ENCODE measurements at regions not wholly inside any gene's neighbourhood (a gene's known extent, or its start where the extent isn't known, plus 50 kb on each side); places are given as distances from the start of the nearest gene placed in this dataset.

DNA sequence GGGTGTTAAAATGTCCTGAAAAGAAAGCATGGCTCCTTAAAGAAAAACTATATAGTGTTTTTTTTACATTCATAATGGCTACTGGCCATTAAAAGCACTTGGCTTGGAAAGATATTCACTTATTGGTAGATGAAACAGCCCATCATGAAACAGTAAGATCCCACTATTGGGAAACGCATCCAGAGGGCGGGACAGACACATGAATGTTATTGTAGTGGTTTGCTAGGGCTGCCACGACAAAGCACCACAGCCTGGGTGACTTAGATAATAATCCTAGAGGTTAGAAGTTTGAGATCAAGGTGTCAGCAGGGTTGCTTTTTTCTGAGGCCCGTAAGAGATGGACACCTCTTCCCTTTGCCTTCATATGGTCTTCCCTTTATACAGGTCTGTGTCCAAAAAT lies 139.4 kb upstream of the ANKH start:
- peaks cover 21% of the 10 kb centered on the region for H3K4me1 ChIP-seq (ENCODE audit: control insufficient read depth, extremely low read depth, insufficient read depth, low read length)
- no peaks in the 10 kb centered on the region for H3K27me3 ChIP-seq (ENCODE audit: control insufficient read depth, extremely low read depth, insufficient read depth, low read length)
- H3K9me1 ChIP-seq (ENCODE audit: control insufficient read depth, extremely low read depth, insufficient read depth, low read length), result no peaks in the 10 kb centered on the region
- no peak overlapping the region for H3K4me3 ChIP-seq (ENCODE audit: control insufficient read depth in 2 of 3, extremely low read depth in 1 of 3, insufficient read depth in 2 of 3, low read depth in 1 of 3, low read length in 3 of 3)
- TF ChIP-seq EZH2 (IDR thresholded peaks at IDR 0.05; ENCODE audit: low read length) (no peak), CTCF (optimal IDR thresholded peaks at IDR 0.05 in 1 of 3, IDR thresholded peaks at IDR 0.05 in 1 of 3, conservative IDR thresholded peaks at IDR 0.05 in 1 of 3; ENCODE audit: extremely low read depth in 1 of 3, insufficient read depth in 2 of 3, low read length in 3 of 3) (no peak)
- no peak overlapping the region for H3K4me2 ChIP-seq (ENCODE audit: control insufficient read depth, extremely low read depth, insufficient read depth, low read depth, low read length)
- no peak overlapping the region for H2AFZ ChIP-seq (ENCODE audit: control insufficient read depth, low read length)
- no peaks in the 10 kb centered on the region for H3K36me3 ChIP-seq (ENCODE audit: control insufficient read depth in 2 of 2, extremely low read depth in 1 of 2, insufficient read depth in 2 of 2, low read length in 2 of 2)
- H3K27ac ChIP-seq (ENCODE audit: control insufficient read depth, insufficient read depth, low read length), result no peak overlapping the region
- no peaks in the 10 kb centered on the region for H3K9me3 ChIP-seq (ENCODE audit: control insufficient read depth, low read depth, low read length)
- H3K9ac ChIP-seq (ENCODE audit: control insufficient read depth, extremely low read depth, insufficient read depth, low read length), result no peak overlapping the region
- FAIRE-seq, result no peak
- H3K79me2 ChIP-seq (ENCODE audit: control insufficient read depth, insufficient read depth, low read length), result no peaks in the 10 kb centered on the region
- no peaks in the 10 kb centered on the region for H4K20me1 ChIP-seq (ENCODE audit: control insufficient read depth, extremely low read depth, insufficient read depth, low read length)
- DNase-seq (ENCODE audit: low read depth, low spot score), result no peak
- dilution Hi-C loops (cut with MboI; ENCODE audit: extremely low pct_ligation_motif_present, low sequenced_read_pairs), result no loop called here

DNA sequence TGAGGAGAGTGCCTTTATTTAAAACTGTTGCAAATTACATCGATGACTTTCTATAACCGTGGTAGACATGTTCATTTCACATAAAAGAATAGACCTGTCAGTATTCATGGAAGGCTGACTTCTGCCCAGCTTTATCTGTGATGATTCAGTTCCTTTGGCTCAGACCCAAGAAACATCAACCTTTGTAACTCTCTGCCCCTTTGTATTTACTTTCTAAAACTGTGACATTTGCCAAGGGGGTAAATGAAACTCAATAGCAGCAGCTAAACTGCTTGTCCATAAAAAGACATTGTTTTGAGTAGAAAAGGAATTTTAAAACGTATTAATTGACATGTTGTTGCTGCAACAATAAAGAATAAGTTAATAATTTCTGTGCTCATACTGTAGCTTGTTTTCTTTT lies 137.8 kb upstream of the ANKH start:
- no peaks in the 10 kb centered on the region for H3K27me3 ChIP-seq (ENCODE audit: control insufficient read depth, extremely low read depth, insufficient read depth, low read length)
- no peaks in the 10 kb centered on the region for H4K20me1 ChIP-seq (ENCODE audit: control insufficient read depth, extremely low read depth, insufficient read depth, low read length)
- H3K36me3 ChIP-seq (ENCODE audit: control insufficient read depth in 2 of 2, extremely low read depth in 1 of 2, insufficient read depth in 2 of 2, low read length in 2 of 2), result no peaks in the 10 kb centered on the region
- DNase-seq (ENCODE audit: low read depth, low spot score) (peak; percentile 19), FAIRE-seq (peak; percentile 67)
- no peaks in the 10 kb centered on the region for H3K79me2 ChIP-seq (ENCODE audit: control insufficient read depth, insufficient read depth, low read length)
- H3K9me3 ChIP-seq (ENCODE audit: control insufficient read depth, low read depth, low read length), result no peaks in the 10 kb centered on the region
- H3K9ac ChIP-seq (ENCODE audit: control insufficient read depth, extremely low read depth, insufficient read depth, low read length), result no peak overlapping the region
- peak overlapping the region; percentile 85 for H3K4me2 ChIP-seq (ENCODE audit: control insufficient read depth, extremely low read depth, insufficient read depth, low read depth, low read length)
- no peak overlapping the region for H2AFZ ChIP-seq (ENCODE audit: control insufficient read depth, low read length)
- dilution Hi-C loops (cut with MboI; ENCODE audit: extremely low pct_ligation_motif_present, low sequenced_read_pairs), result no loop called here
- H3K27ac ChIP-seq (ENCODE audit: control insufficient read depth, insufficient read depth, low read length), result no peak overlapping the region
- H3K9me1 ChIP-seq (ENCODE audit: control insufficient read depth, extremely low read depth, insufficient read depth, low read length), result no peaks in the 10 kb centered on the region
- H3K4me3 ChIP-seq (ENCODE audit: control insufficient read depth in 2 of 3, extremely low read depth in 1 of 3, insufficient read depth in 2 of 3, low read depth in 1 of 3, low read length in 3 of 3), result no peak overlapping the region
- peaks cover 18% of the 10 kb centered on the region for H3K4me1 ChIP-seq (ENCODE audit: control insufficient read depth, extremely low read depth, insufficient read depth, low read length)
- TF ChIP-seq CTCF (optimal IDR thresholded peaks at IDR 0.05 in 1 of 3, IDR thresholded peaks at IDR 0.05 in 1 of 3, conservative IDR thresholded peaks at IDR 0.05 in 1 of 3; ENCODE audit: extremely low read depth in 1 of 3, insufficient read depth in 2 of 3, low read length in 3 of 3), result no peak
- TF ChIP-seq EZH2 (IDR thresholded peaks at IDR 0.05; ENCODE audit: low read length), result no peak
